ENCODE measurements at regions not wholly inside any gene's neighbourhood (a gene's known extent, or its start where the extent isn't known, plus 50 kb on each side); places are given as distances from the start of the nearest gene placed in this dataset.
"Not testable (repeated sequence)": the region's sequence is repeated elsewhere in the genome, so short reads cannot be mapped to it uniquely, and the experiment has no call there.

- no peak for DNase-seq
Measured at GRCh38 chr13:42373048-42373812, 101.3 kb downstream of the AKAP11 start.

- DNase-seq: no peak
Measured at GRCh38 chr13:42375663-42376062, 103.7 kb downstream of the AKAP11 start.

GRCh38 chr13:42377640-42378382 lies 105.9 kb downstream of the AKAP11 start:
- DNase-seq: no peak

- no peak for DNase-seq
Measured at GRCh38 chr13:42378383-42378780, 106.4 kb downstream of the AKAP11 start.

GRCh38 chr13:42379241-42379640 lies 107.3 kb downstream of the AKAP11 start:
- DNase-seq: no peak

GRCh38 chr13:42380420-42381164 lies 108.6 kb downstream of the AKAP11 start:
- no peak for DNase-seq

- DNase-seq: no peak
Measured at GRCh38 chr13:42381165-42381425, 109.1 kb downstream of the AKAP11 start.

GRCh38 chr13:42381426-42381825 lies 109.5 kb downstream of the AKAP11 start:
- not testable (repeated sequence) for DNase-seq

GRCh38 chr13:42383025-42383424 lies 111.1 kb downstream of the AKAP11 start:
- no peak for DNase-seq

GRCh38 chr13:42384265-42384664 lies 112.3 kb downstream of the AKAP11 start:
- no peak for DNase-seq

- DNase-seq: no peak
Measured at GRCh38 chr13:42388326-42388725, 116.4 kb downstream of the AKAP11 start.

GRCh38 chr13:42389041-42389440 lies 117.1 kb downstream of the AKAP11 start:
- DNase-seq: no peak

GRCh38 chr13:42392180-42392579 lies 120.2 kb downstream of the AKAP11 start:
- DNase-seq: no peak

GRCh38 chr13:42392716-42393572 lies 121.0 kb downstream of the AKAP11 start:
- DNase-seq: no peak

GRCh38 chr13:42393573-42394360 lies 121.8 kb downstream of the AKAP11 start:
- DNase-seq: no peak

GRCh38 chr13:42394361-42394708 lies 122.4 kb downstream of the AKAP11 start:
- no peak for DNase-seq

GRCh38 chr13:42394711-42395085 lies 122.7 kb downstream of the AKAP11 start:
- DNase-seq: no peak

- no peak for DNase-seq
Measured at GRCh38 chr13:42395086-42395821, 123.3 kb downstream of the AKAP11 start.

GRCh38 chr13:42396501-42396900 lies 124.5 kb downstream of the AKAP11 start:
- DNase-seq: no peak

GRCh38 chr13:42396901-42397655 lies 125.1 kb downstream of the AKAP11 start:
- DNase-seq: no peak

GRCh38 chr13:42398533-42398932 lies 126.6 kb downstream of the AKAP11 start:
- peak; percentile 48 for DNase-seq

Data from eye (tissue), 1 donor.